Hematopoietic multipotent progenitor cell treated with erythropoietin and hydrocortisone succinate and interleukin-3 and kit ligand, for 15 days (in vitro differentiated cells): ENCODE measurements at regions not wholly inside any gene's neighbourhood (a gene's known extent, or its start where the extent isn't known, plus 50 kb on each side); places are given as distances from the start of the nearest gene placed in this dataset.
"Not testable (repeated sequence)": the region's sequence is repeated elsewhere in the genome, so short reads cannot be mapped to it uniquely, and the experiment has no call there.

Source experiments
- DNase-seq: peaks from one replicate; pipeline ENCODE4 v3.0.0-alpha.2; 2015; ENCODE audit warnings: low spot score

GRCh38 chr4:53920116-53920515, 144.3 kb downstream of the CHIC2 start:
- DNase-seq: no peak

GRCh38 chr4:53919535-53919934, 144.9 kb downstream of the CHIC2 start:
- DNase-seq: no peak

- DNase-seq: no peak
Observed at GRCh38 chr4:53917729-53918128, 146.7 kb downstream of the CHIC2 start.

- no peak for DNase-seq
Observed at GRCh38 chr4:53916431-53916889, 147.9 kb downstream of the CHIC2 start.

GRCh38 chr4:53914313-53915016, 149.9 kb downstream of the CHIC2 start:
- DNase-seq: no peak

- no peak for DNase-seq
Observed at GRCh38 chr4:53913771-53914170, 150.6 kb downstream of the CHIC2 start.

GRCh38 chr4:53912766-53913497, 151.5 kb downstream of the CHIC2 start:
- no peak for DNase-seq

- peak; percentile 19 for DNase-seq
Observed at GRCh38 chr4:53908661-53909078, 155.7 kb downstream of the CHIC2 start.

GRCh38 chr4:53907772-53908171, 156.6 kb downstream of the CHIC2 start:
- DNase-seq: no peak

GRCh38 chr4:53906606-53907190, 157.7 kb downstream of the CHIC2 start:
- DNase-seq: no peak

- DNase-seq: no peak
Observed at GRCh38 chr4:53905941-53906377, 158.4 kb downstream of the CHIC2 start.

GRCh38 chr4:53905276-53905940, 159.0 kb downstream of the CHIC2 start:
- DNase-seq: no peak

- no peak for DNase-seq
Observed at GRCh38 chr4:53902786-53903185, 161.6 kb downstream of the CHIC2 start.

- no peak for DNase-seq
Observed at GRCh38 chr4:53900271-53900649, 164.1 kb downstream of the CHIC2 start.

- no peak for DNase-seq
Observed at GRCh38 chr4:53899586-53900270, 164.7 kb downstream of the CHIC2 start.

- no peak for DNase-seq
Observed at GRCh38 chr4:53895137-53895536, 169.3 kb downstream of the CHIC2 start.

- no peak for DNase-seq
Observed at GRCh38 chr4:53890461-53890860, 173.9 kb downstream of the CHIC2 start.

GRCh38 chr4:53889326-53890055, 174.9 kb downstream of the CHIC2 start:
- DNase-seq: no peak

GRCh38 chr4:53886090-53886489, 178.3 kb downstream of the CHIC2 start:
- DNase-seq: no peak

- DNase-seq: no peak
Observed at GRCh38 chr4:53885668-53886067, 178.7 kb downstream of the CHIC2 start.

- not testable (repeated sequence) for DNase-seq
Observed at GRCh38 chr4:53877096-53877495, 187.3 kb downstream of the CHIC2 start.
